H9 (cell line): ENCODE measurements at regions not wholly inside any gene's neighbourhood (a gene's known extent, or its start where the extent isn't known, plus 50 kb on each side); places are given as distances from the start of the nearest gene placed in this dataset.

ENCODE experiments used
- DNase-seq: peaks from one replicate; pipeline ENCODE4 v3.0.0-alpha.2; 2017
- H2AFZ ChIP-seq: one replicate; pipeline ENCODE4 v1.6.1; 2013; ENCODE audit warnings: mild to moderate bottlenecking, low read length, control low read depth, moderate library complexity
- H2AK5ac ChIP-seq: 2 replicates; pipeline ENCODE4 v1.6.1; 2013; ENCODE audit warnings: low read length, control low read depth, mixed read lengths; ENCODE audit not compliant: insufficient read length
- H2BK120ac ChIP-seq: one replicate; pipeline ENCODE4 v1.6.1; 2013; ENCODE audit warnings: low read depth, mild to moderate bottlenecking, low read length, control low read depth, inconsistent platforms; ENCODE audit not compliant: poor library complexity, severe bottlenecking
- H2BK12ac ChIP-seq: 2 replicates; pipeline ENCODE4 v1.6.1; 2013; ENCODE audit warnings: low read length, control low read depth, mixed read lengths, low read depth; ENCODE audit not compliant: insufficient read length
- H2BK15ac ChIP-seq: 2 replicates; pipeline ENCODE4 v1.6.1; 2013; ENCODE audit warnings: low read depth, low read length, control low read depth
- H2BK20ac ChIP-seq: one replicate; pipeline ENCODE4 v1.6.1; 2013; ENCODE audit warnings: low read depth, mild to moderate bottlenecking, low read length, control low read depth, inconsistent platforms; ENCODE audit not compliant: poor library complexity, severe bottlenecking
- H2BK5ac ChIP-seq: 2 replicates; pipeline ENCODE4 v1.6.1; 2013; ENCODE audit warnings: low read length, control low read depth, mixed read lengths; ENCODE audit not compliant: insufficient read length
- H3K14ac ChIP-seq: 2 replicates; pipeline ENCODE4 v1.6.1; 2013; ENCODE audit warnings: low read length, control low read depth; ENCODE audit not compliant: insufficient read depth
- H3K18ac ChIP-seq: 2 replicates; pipeline ENCODE4 v1.6.1; 2013; ENCODE audit warnings: low read depth, mild to moderate bottlenecking, mixed read lengths, low read length, control low read depth; ENCODE audit not compliant: insufficient read length
- H3K23ac ChIP-seq: 2 replicates; pipeline ENCODE4 v1.6.1; 2013; ENCODE audit warnings: low read length, control low read depth, mixed read lengths, low read depth; ENCODE audit not compliant: insufficient read length
- H3K23me2 ChIP-seq: 2 replicates; pipeline ENCODE4 v1.6.1; 2013; ENCODE audit warnings: low read depth, mild to moderate bottlenecking, mixed read lengths, low read length, control low read depth; ENCODE audit not compliant: insufficient read length, poor library complexity, severe bottlenecking
- H3K27ac ChIP-seq: 2 replicates; pipeline ENCODE4 v1.5.1; 2013; ENCODE audit warnings: low read length, control low read depth, mixed read lengths, low read depth; ENCODE audit not compliant: insufficient read length
- H3K27me3 ChIP-seq: 2 replicates; pipeline ENCODE4 v1.6.1; 2013; ENCODE audit warnings: low read length, control low read depth, inconsistent platforms; ENCODE audit not compliant: insufficient read depth
- H3K4ac ChIP-seq: 2 replicates; pipeline ENCODE4 v1.6.1; 2013; ENCODE audit warnings: low read depth, mild to moderate bottlenecking, control low read depth, inconsistent platforms, low read length, moderate library complexity
- H3K4me1 ChIP-seq: 2 replicates; pipeline ENCODE4 v1.6.1; 2013; ENCODE audit warnings: low read length, control low read depth, inconsistent platforms; ENCODE audit not compliant: insufficient read depth
- H3K4me2 ChIP-seq: 2 replicates; pipeline ENCODE4 v1.6.1; 2013; ENCODE audit warnings: low read length, control low read depth, mixed read lengths; ENCODE audit not compliant: insufficient read length, insufficient read depth
- H3K56ac ChIP-seq: 2 replicates; pipeline ENCODE4 v1.6.1; 2013; ENCODE audit warnings: low read depth, mild to moderate bottlenecking, mixed read lengths, low read length, control low read depth; ENCODE audit not compliant: insufficient read length
- H3K79me1 ChIP-seq: 2 replicates; pipeline ENCODE4 v1.6.1; 2013; ENCODE audit warnings: low read depth, mild to moderate bottlenecking, moderate library complexity, low read length, control low read depth, inconsistent platforms; ENCODE audit not compliant: insufficient read depth, poor library complexity, severe bottlenecking
- H3K79me2 ChIP-seq: 2 replicates; pipeline ENCODE4 v1.6.1; 2013; ENCODE audit warnings: low read length, control low read depth, inconsistent platforms; ENCODE audit not compliant: insufficient read depth
- H3K9ac ChIP-seq: 2 replicates; pipeline ENCODE4 v1.6.1; 2013; ENCODE audit warnings: low read length, control low read depth, mixed read lengths; ENCODE audit not compliant: insufficient read length; ENCODE audit errors: extremely low read depth
- H3K9me3 ChIP-seq: one replicate; pipeline ENCODE4 v1.6.1; 2013; ENCODE audit warnings: low read depth, low read length, inconsistent platforms; ENCODE audit not compliant: control insufficient read depth
- H3T11ph ChIP-seq: one replicate; pipeline ENCODE4 v1.6.1; 2013; ENCODE audit warnings: mild to moderate bottlenecking, low read length, control low read depth, inconsistent platforms
- H4K20me1 ChIP-seq: one replicate; pipeline ENCODE4 v1.6.1; 2013; ENCODE audit not compliant: control insufficient read depth, insufficient read length, insufficient read depth
- H4K5ac ChIP-seq: 2 replicates; pipeline ENCODE4 v1.6.1; 2013; ENCODE audit warnings: low read depth, mild to moderate bottlenecking, mixed read lengths, low read length, control low read depth; ENCODE audit not compliant: insufficient read length
- H4K8ac ChIP-seq: replicated peaks from 2 replicates; pipeline ENCODE4 v1.6.1; 2013; ENCODE audit warnings: low read length, control low read depth, mixed read lengths, low read depth; ENCODE audit not compliant: insufficient read length
- H4K91ac ChIP-seq: 2 replicates; pipeline ENCODE4 v1.6.1; 2013; ENCODE audit warnings: low read depth, mild to moderate bottlenecking, moderate library complexity, mixed read lengths, low read length, control low read depth; ENCODE audit not compliant: insufficient read length
- H3K27ac Mint-ChIP-seq, 3 experiments: 2 replicates in 2 of 3; 3 replicates in 1 of 3; pipeline ENCODE4 v1.8.0; 2020 to 2021; ENCODE audit warnings: mixed read lengths in 3 of 3, mild to moderate bottlenecking in 1 of 3, moderate library complexity in 1 of 3
- H3K27me3 Mint-ChIP-seq: 2 replicates; pipeline ENCODE4 v1.8.0; 2021; ENCODE audit warnings: low read depth, mild to moderate bottlenecking, moderate library complexity, mixed read lengths
- H3K36me3 Mint-ChIP-seq, 3 experiments: 2 replicates in 2 of 3; 3 replicates in 1 of 3; pipeline ENCODE4 v1.8.0; 2020 to 2021; ENCODE audit warnings: low read depth in 3 of 3, mixed read lengths in 3 of 3; ENCODE audit not compliant: insufficient read depth in 1 of 3
- H3K4me1 Mint-ChIP-seq, 2 experiments: 2 replicates each; pipeline ENCODE4 v1.8.0; 2020; ENCODE audit warnings: mixed read lengths in 2 of 2
- H3K4me3 Mint-ChIP-seq, 2 experiments: 2 replicates in 1 of 2; 3 replicates in 1 of 2; pipeline ENCODE4 v1.8.0; 2020 to 2021; ENCODE audit warnings: mild to moderate bottlenecking in 2 of 2, mixed read lengths in 2 of 2, moderate library complexity in 1 of 2
- H3K9me3 Mint-ChIP-seq, 2 experiments: 2 replicates in 1 of 2; 3 replicates in 1 of 2; pipeline ENCODE4 v1.8.0; 2020; ENCODE audit warnings: mild to moderate bottlenecking in 2 of 2, mixed read lengths in 2 of 2, moderate library complexity in 1 of 2
- WGBS: extraction: QIAGEN DNeasy Blood & Tissue Kit; methylation state at CpG from one replicate; pipeline ENCODE4 v1.1.7; 2013; ENCODE audit warnings: missing lambda C conversion rate, low lambda C conversion rate, mixed read lengths; ENCODE audit not compliant: insufficient read length; ENCODE audit errors: extremely low coverage; 5-methylcytosine and 5-hydroxymethylcytosine counted together
- TF ChIP-seq, protein P1 (sequence below): fragments of 200-600 bp; sonication (generic); conservative IDR thresholded peaks from 3 replicates; pipeline ENCODE4 v1.8.0; 2021; ENCODE audit warnings: antibody characterized with exemption, mild to moderate bottlenecking

- DNase-seq = no peak
- H2BK15ac ChIP-seq = no peak overlapping the region
- no peak overlapping the region for H2BK5ac ChIP-seq
- H4K8ac ChIP-seq = no peak overlapping the region
- no peak overlapping the region for H2AK5ac ChIP-seq
- no peak overlapping the region for H3K14ac ChIP-seq
- no peak overlapping the region for H3T11ph ChIP-seq
- H3K56ac ChIP-seq = no peak overlapping the region
- no peak overlapping the region for H4K91ac ChIP-seq
- Mint-ChIP-seq H3K27ac (no peak overlapping the region), H3K4me3 (no peak overlapping the region), H3K4me1 (peaks cover 21 to 23% of the 10 kb centered on the region in 2 experiments), H3K9me3 (peaks cover 10 to 15% of the 10 kb centered on the region in 2 experiments; a peak in 4 of 5 replicates), H3K36me3 (peaks cover 9 to 13% (median 10%) of the 10 kb centered on the region in 3 experiments; a peak in 6 of 7 replicates), H3K27me3 (no peaks in the 10 kb centered on the region)
- TF ChIP-seq, protein P1, sequence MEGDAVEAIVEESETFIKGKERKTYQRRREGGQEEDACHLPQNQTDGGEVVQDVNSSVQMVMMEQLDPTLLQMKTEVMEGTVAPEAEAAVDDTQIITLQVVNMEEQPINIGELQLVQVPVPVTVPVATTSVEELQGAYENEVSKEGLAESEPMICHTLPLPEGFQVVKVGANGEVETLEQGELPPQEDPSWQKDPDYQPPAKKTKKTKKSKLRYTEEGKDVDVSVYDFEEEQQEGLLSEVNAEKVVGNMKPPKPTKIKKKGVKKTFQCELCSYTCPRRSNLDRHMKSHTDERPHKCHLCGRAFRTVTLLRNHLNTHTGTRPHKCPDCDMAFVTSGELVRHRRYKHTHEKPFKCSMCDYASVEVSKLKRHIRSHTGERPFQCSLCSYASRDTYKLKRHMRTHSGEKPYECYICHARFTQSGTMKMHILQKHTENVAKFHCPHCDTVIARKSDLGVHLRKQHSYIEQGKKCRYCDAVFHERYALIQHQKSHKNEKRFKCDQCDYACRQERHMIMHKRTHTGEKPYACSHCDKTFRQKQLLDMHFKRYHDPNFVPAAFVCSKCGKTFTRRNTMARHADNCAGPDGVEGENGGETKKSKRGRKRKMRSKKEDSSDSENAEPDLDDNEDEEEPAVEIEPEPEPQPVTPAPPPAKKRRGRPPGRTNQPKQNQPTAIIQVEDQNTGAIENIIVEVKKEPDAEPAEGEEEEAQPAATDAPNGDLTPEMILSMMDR = no peak
- no CpG with 5 or more reads among the region's 62 CpGs for WGBS
- no peak overlapping the region for H2BK120ac ChIP-seq
- H3K79me1 ChIP-seq = no peaks in the 10 kb centered on the region
- H3K27me3 ChIP-seq = no peaks in the 10 kb centered on the region
- peaks cover 2% of the 10 kb centered on the region; the same call in 1 of the 2 replicates for H3K4me1 ChIP-seq
- H3K9me3 ChIP-seq = no peaks in the 10 kb centered on the region
- H3K4me2 ChIP-seq = no peak overlapping the region
- H4K20me1 ChIP-seq = no peaks in the 10 kb centered on the region
- H4K5ac ChIP-seq = no peak overlapping the region
- H3K79me2 ChIP-seq = no peaks in the 10 kb centered on the region
- no peak overlapping the region for H3K18ac ChIP-seq
- no peak overlapping the region for H2BK20ac ChIP-seq
- H3K23ac ChIP-seq = no peak overlapping the region
- no peak overlapping the region for H2BK12ac ChIP-seq
- H2AFZ ChIP-seq = no peak overlapping the region
- H3K27ac ChIP-seq = no peak overlapping the region
- H3K23me2 ChIP-seq = no peaks in the 10 kb centered on the region
- H3K9ac ChIP-seq = no peak overlapping the region
- no peak overlapping the region for H3K4ac ChIP-seq
Measured at GRCh38 chr14:84399296-84399910, 1130.5 kb upstream of the FLRT2 start.
